Progenitor cell of endocrine pancreas (in vitro differentiated cells): ENCODE measurements at regions not wholly inside any gene's neighbourhood (a gene's known extent, or its start where the extent isn't known, plus 50 kb on each side); places are given as distances from the start of the nearest gene placed in this dataset.

Experiments used
- DNase-seq: peaks from one replicate; pipeline ENCODE4 v3.0.0; 2021; ENCODE audit warnings: low spot score; ENCODE audit not compliant: unreplicated experiment
- H3K27ac Mint-ChIP-seq: 2 replicates; pipeline ENCODE4 v1.8.0; 2021; ENCODE audit warnings: mild to moderate bottlenecking, moderate library complexity, mixed read lengths
- H3K27me3 Mint-ChIP-seq: 2 replicates; pipeline ENCODE4 v1.8.0; 2021; ENCODE audit warnings: mixed read lengths
- H3K36me3 Mint-ChIP-seq: 2 replicates; pipeline ENCODE4 v1.8.0; 2022; ENCODE audit warnings: mixed read lengths; ENCODE audit not compliant: insufficient read depth
- H3K4me1 Mint-ChIP-seq: 2 replicates; pipeline ENCODE4 v1.8.0; 2021; ENCODE audit warnings: low read depth, mixed read lengths
- H3K4me3 Mint-ChIP-seq: 2 replicates; pipeline ENCODE4 v1.8.0; 2021; ENCODE audit warnings: low read depth, mild to moderate bottlenecking, moderate library complexity, mixed read lengths
- H3K9me3 Mint-ChIP-seq: 2 replicates; pipeline ENCODE4 v1.8.0; 2021; ENCODE audit warnings: low read depth, mixed read lengths
- CTCF ChIP-seq: fragments of 200-600 bp; sonication (generic); IDR thresholded peaks from one replicate; pipeline ENCODE4 v1.5.0; 2021; ENCODE audit warnings: antibody characterized with exemption, mild to moderate bottlenecking; ENCODE audit not compliant: unreplicated experiment

GRCh38 chr7:79936281-79936983 is 198.2 kb upstream of the GNAI1 start:
- no peak overlapping the region for H3K27ac Mint-ChIP-seq
- H3K4me1 Mint-ChIP-seq: no peaks in the 10 kb centered on the region
- TF ChIP-seq CTCF: no peak
- H3K27me3 Mint-ChIP-seq: no peaks in the 10 kb centered on the region
- no peaks in the 10 kb centered on the region for H3K9me3 Mint-ChIP-seq
- no peaks in the 10 kb centered on the region for H3K36me3 Mint-ChIP-seq
- no peak overlapping the region for H3K4me3 Mint-ChIP-seq
- DNase-seq: no peak

- H3K4me3 Mint-ChIP-seq: no peak overlapping the region
- no peaks in the 10 kb centered on the region for H3K36me3 Mint-ChIP-seq
- no peaks in the 10 kb centered on the region for H3K27me3 Mint-ChIP-seq
- peaks cover 4% of the 10 kb centered on the region for H3K9me3 Mint-ChIP-seq
- no peak overlapping the region for H3K27ac Mint-ChIP-seq
- no peak for TF ChIP-seq CTCF
- DNase-seq: no peak
- no peaks in the 10 kb centered on the region for H3K4me1 Mint-ChIP-seq
Observed at GRCh38 chr7:79934727-79935126, 199.9 kb upstream of the GNAI1 start.

GRCh38 chr7:79933144-79933543 is 201.5 kb upstream of the GNAI1 start:
- no peak for DNase-seq
- no peaks in the 10 kb centered on the region for H3K36me3 Mint-ChIP-seq
- peaks cover 9% of the 10 kb centered on the region for H3K9me3 Mint-ChIP-seq
- H3K27me3 Mint-ChIP-seq: no peaks in the 10 kb centered on the region
- no peak overlapping the region for H3K27ac Mint-ChIP-seq
- no peak for TF ChIP-seq CTCF
- peaks cover 4% of the 10 kb centered on the region for H3K4me1 Mint-ChIP-seq
- H3K4me3 Mint-ChIP-seq: no peak overlapping the region

GRCh38 chr7:79930604-79931003 is 204.0 kb upstream of the GNAI1 start:
- Mint-ChIP-seq H3K9me3 (peaks cover 9% of the 10 kb centered on the region), H3K36me3 (no peaks in the 10 kb centered on the region), H3K4me3 (no peak overlapping the region), H3K27me3 (no peaks in the 10 kb centered on the region), H3K27ac (no peak overlapping the region), H3K4me1 (peaks cover 4% of the 10 kb centered on the region)
- TF ChIP-seq CTCF: no peak
- no peak for DNase-seq

- Mint-ChIP-seq H3K9me3 (peaks cover 9% of the 10 kb centered on the region), H3K4me1 (peaks cover 4% of the 10 kb centered on the region)
Observed at GRCh38 chr7:79927116-79927515, 207.5 kb upstream of the GNAI1 start.

More at GRCh38 chr7:79927116-79927515, 207.5 kb upstream of the GNAI1 start:
- DNase-seq: no peak
- Mint-ChIP-seq H3K27ac (no peak overlapping the region), H3K4me3 (no peak overlapping the region), H3K36me3 (no peaks in the 10 kb centered on the region), H3K27me3 (no peaks in the 10 kb centered on the region)
- TF ChIP-seq CTCF: no peak
